IMR-90 (cell line): ENCODE measurements at regions not wholly inside any gene's neighbourhood (a gene's known extent, or its start where the extent isn't known, plus 50 kb on each side); places are given as distances from the start of the nearest gene placed in this dataset.

ENCODE experiments used
- ATAC-seq: fragments of 200-7000 bp; cut with Tn5 transposase; 2 replicates; pipeline ENCODE4 v1.9.1; 2020; ENCODE audit warnings: low read depth, mild to moderate bottlenecking, moderate library complexity
- BruUV-seq: library from RNA; stranded (reverse); fragments of 400-500 nt; replicated peaks from 2 replicates; lab custom pipeline; 2021; lab: Mats Ljungman, UMichigan
- CTCF ChIA-PET: fragments of 300-600 bp; formaldehyde crosslinking; extraction: SDS; loops from one replicate; lab custom pipeline; 2021; ENCODE audit warnings: antibody characterized with exemption; lab: Yijun Ruan, JAX
- POLR2A ChIA-PET: fragments of 300-600 bp; sonication (Branson Sonifier 250); formaldehyde crosslinking; loops from one replicate; lab custom pipeline; 2022; ENCODE audit warnings: antibody characterized with exemption; ENCODE audit not compliant: unreplicated experiment; lab: Charles Lee
- DNase-seq: peaks from one replicate; pipeline ENCODE4 v3.0.0; 2013
- H2AFZ ChIP-seq: replicated peaks from 2 replicates; pipeline ENCODE3; 2013; ENCODE audit warnings: low read length, mild to moderate bottlenecking; ENCODE audit not compliant: poor library complexity
- H2AK5ac ChIP-seq: 2 replicates; pipeline ENCODE4 v1.6.1; 2013; ENCODE audit warnings: low read depth, low read length, inconsistent platforms
- H2AK9ac ChIP-seq: replicated peaks from 2 replicates; pipeline ENCODE3; 2013; ENCODE audit warnings: mild to moderate bottlenecking, low read depth, low read length, moderate library complexity; ENCODE audit not compliant: poor library complexity
- H2BK120ac ChIP-seq: 2 replicates; pipeline ENCODE4 v1.6.1; 2013; ENCODE audit warnings: low read depth, low read length, inconsistent platforms
- H2BK15ac ChIP-seq: 3 replicates; pipeline ENCODE4 v1.6.1; 2013; ENCODE audit warnings: low read depth, low read length, inconsistent platforms
- H2BK20ac ChIP-seq: 2 replicates; pipeline ENCODE4 v1.6.1; 2013; ENCODE audit warnings: low read depth, mild to moderate bottlenecking, inconsistent platforms, low read length, moderate library complexity
- H2BK5ac ChIP-seq: 2 replicates; pipeline ENCODE4 v1.6.1; 2013; ENCODE audit warnings: mild to moderate bottlenecking, low read depth, low read length, inconsistent platforms; ENCODE audit not compliant: poor library complexity, severe bottlenecking
- H3K14ac ChIP-seq: replicated peaks from 2 replicates; pipeline ENCODE4 v1.6.1; 2013; ENCODE audit warnings: low read depth, low read length, inconsistent platforms
- H3K18ac ChIP-seq: 2 replicates; pipeline ENCODE4 v1.6.1; 2013; ENCODE audit warnings: low read depth, low read length, control low read depth
- H3K23ac ChIP-seq: 2 replicates; pipeline ENCODE4 v1.6.1; 2013; ENCODE audit warnings: low read depth, low read length, inconsistent platforms
- H3K27ac ChIP-seq: 2 replicates; pipeline ENCODE4 v1.5.1; 2013; ENCODE audit warnings: mild to moderate bottlenecking, control low read depth, low read length; ENCODE audit not compliant: insufficient read depth
- H3K27me3 ChIP-seq: 2 replicates; pipeline ENCODE4 v1.6.1; 2013; ENCODE audit warnings: low read length; ENCODE audit not compliant: control insufficient read depth, insufficient read depth
- H3K36me3 ChIP-seq: 2 replicates; pipeline ENCODE4 v1.6.1; 2013; ENCODE audit warnings: low read length, mixed read lengths; ENCODE audit not compliant: control insufficient read depth, insufficient read depth
- H3K4ac ChIP-seq: 2 replicates; pipeline ENCODE4 v1.6.1; 2013; ENCODE audit warnings: low read depth, low read length, inconsistent platforms
- H3K4me1 ChIP-seq: 2 replicates; pipeline ENCODE4 v1.6.1; 2013; ENCODE audit warnings: low read length, mixed read lengths; ENCODE audit not compliant: control insufficient read depth, insufficient read depth
- H3K4me2 ChIP-seq: 2 replicates; pipeline ENCODE4 v1.6.1; 2013; ENCODE audit warnings: low read depth, mild to moderate bottlenecking, control low read depth, low read length, moderate library complexity
- H3K4me3 ChIP-seq: 2 replicates; pipeline ENCODE4 v1.5.1; 2013; ENCODE audit warnings: low read depth, mild to moderate bottlenecking, control low read depth, low read length, moderate library complexity; ENCODE audit not compliant: insufficient read depth
- H3K56ac ChIP-seq: 2 replicates; pipeline ENCODE4 v1.6.1; 2013; ENCODE audit warnings: low read length, inconsistent platforms; ENCODE audit not compliant: insufficient read depth; ENCODE audit errors: extremely low read depth
- H3K79me1 ChIP-seq, 2 experiments: 2 replicates each; pipeline ENCODE4 v1.6.1; 2013; ENCODE audit warnings: low read length in 2 of 2, inconsistent platforms in 1 of 2, low read depth in 1 of 2
- H3K9ac ChIP-seq: 2 replicates; pipeline ENCODE4 v1.6.1; 2013; ENCODE audit warnings: low read depth, low read length, control low read depth
- H3K9me1 ChIP-seq: 2 replicates; pipeline ENCODE4 v1.6.1; 2013; ENCODE audit warnings: low read length, inconsistent platforms; ENCODE audit not compliant: insufficient read depth
- H3K9me3 ChIP-seq: 2 replicates; pipeline ENCODE4 v1.6.1; 2013; ENCODE audit warnings: low read length; ENCODE audit not compliant: control insufficient read depth, insufficient read depth
- H4K20me1 ChIP-seq: 2 replicates; pipeline ENCODE4 v1.6.1; 2013; ENCODE audit warnings: low read length, inconsistent platforms; ENCODE audit not compliant: insufficient read depth
- H4K5ac ChIP-seq: 2 replicates; pipeline ENCODE4 v1.6.1; 2013; ENCODE audit warnings: mild to moderate bottlenecking, low read depth, low read length, control low read depth
- H4K8ac ChIP-seq, 2 experiments: 2 replicates each; pipeline ENCODE4 v1.6.1; 2013; ENCODE audit warnings: low read depth in 2 of 2, low read length in 2 of 2, control low read depth in 1 of 2, inconsistent platforms in 1 of 2
- H4K91ac ChIP-seq: 2 replicates; pipeline ENCODE4 v1.6.1; 2013; ENCODE audit warnings: low read depth, low read length, inconsistent platforms; ENCODE audit not compliant: insufficient read depth
- BHLHE40 ChIP-seq: fragments of 150-350 bp; IDR thresholded peaks from 2 replicates; pipeline ENCODE4 v1.6.1; 2016; ENCODE audit warnings: mild to moderate bottlenecking, low read depth, low read length
- CEBPB ChIP-seq: IDR thresholded peaks from 2 replicates; pipeline ENCODE4 v1.6.1; 2012; ENCODE audit warnings: low read depth, low read length, improper control_type of control experiment
- FOS ChIP-seq: fragments of 150-350 bp; IDR thresholded peaks from 2 replicates; pipeline ENCODE4 v1.6.1; 2016; ENCODE audit warnings: low read depth, low read length
- MAZ ChIP-seq: IDR thresholded peaks from 2 replicates; pipeline ENCODE4 v1.6.1; 2012; ENCODE audit warnings: low read depth, mild to moderate bottlenecking, low read length, improper control_type of control experiment, moderate library complexity, borderline replicate concordance
- NFE2L2 ChIP-seq: fragments of 150-350 bp; IDR thresholded peaks from 2 replicates; pipeline ENCODE4 v1.6.1; 2016; ENCODE audit warnings: low read depth, mild to moderate bottlenecking, low read length
- RAD21 ChIP-seq: IDR thresholded peaks from 2 replicates; pipeline ENCODE4 v1.6.1; 2012; ENCODE audit warnings: low read length, improper control_type of control experiment
- dilution Hi-C: fragments of 300-500 bp; cut with HindIII; formaldehyde crosslinking; loops from one replicate; pipeline ENCODE4 v1.14.3; 2018; ENCODE audit warnings: low sequenced_read_pairs; ENCODE audit not compliant: unreplicated experiment
- in situ Hi-C: fragments of 300-500 bp; cut with MboI; formaldehyde crosslinking; loops from 3 replicates; pipeline ENCODE4 v1.14.3; 2019; ENCODE audit warnings: low sequenced_read_pairs, inconsistent platforms, mixed read lengths
- intact Hi-C: fragments of 100-400 bp; cut with micrococcal nuclease; formaldehyde crosslinking; loops from 2 replicates; pipeline ENCODE4 v1.10.0; 2022

GRCh38 chr21:28269173-28269572 is 723.5 kb downstream of the LTN1 start:
- H2BK15ac ChIP-seq: no peak overlapping the region
- H2BK5ac ChIP-seq: no peak overlapping the region
- CTCF ChIA-PET: no interaction called here
- no peak overlapping the region for H3K9ac ChIP-seq
- H3K36me3 ChIP-seq: no peaks in the 10 kb centered on the region
- no peak overlapping the region for H3K4ac ChIP-seq
- no peak for DNase-seq
- H4K5ac ChIP-seq: no peak overlapping the region; the same call in 1 of the 2 replicates
- in situ Hi-C loops: no loop called here
- ATAC-seq: no peak
- H3K18ac ChIP-seq: no peak overlapping the region
- H3K14ac ChIP-seq: no peak overlapping the region
- TF ChIP-seq FOS (no peak), CEBPB (no peak), MAZ (no peak), NFE2L2 (no peak), BHLHE40 (no peak), RAD21 (no peak)
- H2AK9ac ChIP-seq: no peak overlapping the region
- no peak overlapping the region for H2AK5ac ChIP-seq
- H3K79me1 ChIP-seq: no peaks in the 10 kb centered on the region
- no peaks in the 10 kb centered on the region for H3K9me3 ChIP-seq
- no peak overlapping the region for H3K27ac ChIP-seq
- no peaks in the 10 kb centered on the region for H3K9me1 ChIP-seq
- dilution Hi-C loops: no loop called here
- peaks cover 5% of the 10 kb centered on the region for H3K4me1 ChIP-seq
- no TSS peak for BruUV-seq
- no peak overlapping the region for H2BK20ac ChIP-seq
- no peak overlapping the region for H4K91ac ChIP-seq
- H2BK120ac ChIP-seq: no peak overlapping the region
- no peak overlapping the region for H2AFZ ChIP-seq
- no peak overlapping the region for H3K56ac ChIP-seq
- H3K4me3 ChIP-seq: no peak overlapping the region
- intact Hi-C loops: loop anchor here (10.0 kb wide), 1 partner anchor 64 kb away; no protein-coding TSS in a partner anchor
- POLR2A ChIA-PET: no interaction called here
- no peak overlapping the region for H3K23ac ChIP-seq
- no peak overlapping the region for H3K4me2 ChIP-seq
- H3K27me3 ChIP-seq: no peaks in the 10 kb centered on the region
- H4K8ac ChIP-seq: peak overlapping the region in 1 of 2 experiments; percentile 40; a peak in 1 of 4 replicates
- H4K20me1 ChIP-seq: no peaks in the 10 kb centered on the region
